ENCODE measurements at regions not wholly inside any gene's neighbourhood (a gene's known extent, or its start where the extent isn't known, plus 50 kb on each side); places are given as distances from the start of the nearest gene placed in this dataset.

GRCh38 chr12:103198499-103198898 lies 241.0 kb downstream of the ASCL1 start:
- ATAC-seq, result no peak
- no peaks in the 10 kb centered on the region for H4K20me1 ChIP-seq (replicated peaks; ENCODE audit: control insufficient read depth, insufficient read depth, low read length)
- H3K4me1 ChIP-seq (replicated peaks in 1 of 2; ENCODE audit: control insufficient read depth in 2 of 2, insufficient read depth in 2 of 2, low read length in 2 of 2), result no peaks in the 10 kb centered on the region
- BruUV-seq (replicated peaks), result no TSS peak
- no peak overlapping the region for H3K9ac ChIP-seq (ENCODE audit: insufficient read depth in 1 of 2, low read depth in 2 of 2, low read length in 2 of 2)
- FAIRE-seq, result no peak
- no peak overlapping the region for H3K27ac ChIP-seq (ENCODE audit: extremely low read depth, low read depth, low read length)
- WGBS (ENCODE audit: insufficient coverage, low coverage, missing lambda C conversion rate), result 0% methylated on average over 2 of the region's 2 CpGs
- H3K27me3 ChIP-seq (ENCODE audit: control insufficient read depth in 2 of 2, insufficient read depth in 2 of 2, low read length in 2 of 2), result no peaks in the 10 kb centered on the region
- no peaks in the 10 kb centered on the region for H3K9me3 ChIP-seq (replicated peaks; ENCODE audit: control insufficient read depth, insufficient read depth, low read depth, low read length)
- no peak overlapping the region for H3K4me3 ChIP-seq
- in situ Hi-C loops (cut with MboI) (no loop called here), intact Hi-C loops (cut with micrococcal nuclease) (no loop called here)
- TF ChIP-seq ZNF561 (CRISPR knock-in tag; conservative IDR thresholded peaks at IDR 0.05), result no peak
- TF ChIP-seq MCM5 (IDR thresholded peaks at IDR 0.05; ENCODE audit: low read depth), result no peak
- TF ChIP-seq RAD51 (IDR thresholded peaks at IDR 0.05; ENCODE audit: borderline replicate concordance, low read depth), result no peak
- no peak for TF ChIP-seq NCOA6 (IDR thresholded peaks at IDR 0.05)
- no peak for TF ChIP-seq DEAF1 (CRISPR knock-in tag; IDR thresholded peaks at IDR 0.05)
- no peak for TF ChIP-seq GABPA (tag; conservative IDR thresholded peaks at IDR 0.05; ENCODE audit: low read depth)
- no peak for TF ChIP-seq NR0B1 (IDR thresholded peaks at IDR 0.05; ENCODE audit: partially characterized antibody)
- TF ChIP-seq THRAP3 (IDR thresholded peaks at IDR 0.05; ENCODE audit: borderline replicate concordance), result no peak
- no peak for TF ChIP-seq NR3C1 (CRISPR knock-in tag; IDR thresholded peaks at IDR 0.05)
- TF ChIP-seq ZBTB26 (CRISPR knock-in tag; IDR thresholded peaks at IDR 0.05), result no peak
- TF ChIP-seq THRB (CRISPR knock-in tag; conservative IDR thresholded peaks at IDR 0.05), result no peak
- no peak for TF ChIP-seq FOXK2 (conservative IDR thresholded peaks at IDR 0.05 in 1 of 2, IDR thresholded peaks at IDR 0.05 in 1 of 2; ENCODE audit: low read depth in 2 of 2)
- TF ChIP-seq XRCC5 (IDR thresholded peaks at IDR 0.05; ENCODE audit: low read depth, low read length), result no peak
- no peak for TF ChIP-seq ADNP (tag; IDR thresholded peaks at IDR 0.05)
- no peak for TF ChIP-seq TAF9B (IDR thresholded peaks at IDR 0.05; ENCODE audit: partially characterized antibody)
- TF ChIP-seq KLF1 (tag; IDR thresholded peaks at IDR 0.05), result no peak
- H3K4me2 ChIP-seq (ENCODE audit: insufficient read depth, low read length), result no peak overlapping the region
- H3K36me3 ChIP-seq (ENCODE audit: control insufficient read depth, insufficient read depth, low read length), result no peaks in the 10 kb centered on the region
- POLR2A ChIA-PET, result no interaction called here
- DNase-seq (ENCODE audit: extremely low read depth in 1 of 4, low spot score in 3 of 4), result no peak
- H3K9me1 ChIP-seq (ENCODE audit: control insufficient read depth, insufficient read depth, low read length), result no peaks in the 10 kb centered on the region
- H2AFZ ChIP-seq (ENCODE audit: low read depth, low read length), result no peak overlapping the region
- CTCF ChIA-PET (ENCODE audit: low intra/inter-chr PET ratio), result no interaction called here
- H3K79me2 ChIP-seq (ENCODE audit: control insufficient read depth, insufficient read depth, low read length), result no peaks in the 10 kb centered on the region
